Ishikawa (cell line): ENCODE measurements at regions not wholly inside any gene's neighbourhood (a gene's known extent, or its start where the extent isn't known, plus 50 kb on each side); places are given as distances from the start of the nearest gene placed in this dataset.

ENCODE experiments used
- NFIC ChIP-seq: IDR thresholded peaks from 2 replicates; pipeline ENCODE4 v1.6.1; 2012
- TAF1 ChIP-seq: IDR thresholded peaks from 2 replicates; pipeline ENCODE4 v1.6.1; 2012; ENCODE audit warnings: low read depth, mild to moderate bottlenecking
- USF1 ChIP-seq: IDR thresholded peaks from 2 replicates; pipeline ENCODE4 v1.6.1; 2012

GRCh38 chr3:105274536-105274935 lies 92.2 kb upstream of the ALCAM start:
- no peak for TF ChIP-seq NFIC
- no peak for TF ChIP-seq USF1
- TF ChIP-seq TAF1: no peak
